ENCODE measurements at regions not wholly inside any gene's neighbourhood (a gene's known extent, or its start where the extent isn't known, plus 50 kb on each side); places are given as distances from the start of the nearest gene placed in this dataset.

GRCh38 chr2:211162911-211163310 lies 606.5 kb downstream of the CPS1 start:
- TF ChIP-seq CTCF (IDR thresholded peaks at IDR 0.05) (no peak), POLR2A (IDR thresholded peaks at IDR 0.05) (no peak), POLR2AphosphoS5 (IDR thresholded peaks at IDR 0.05) (no peak), EP300 (IDR thresholded peaks at IDR 0.05) (no peak)
